ENCODE measurements at regions not wholly inside any gene's neighbourhood (a gene's known extent, or its start where the extent isn't known, plus 50 kb on each side); places are given as distances from the start of the nearest gene placed in this dataset.

DNA sequence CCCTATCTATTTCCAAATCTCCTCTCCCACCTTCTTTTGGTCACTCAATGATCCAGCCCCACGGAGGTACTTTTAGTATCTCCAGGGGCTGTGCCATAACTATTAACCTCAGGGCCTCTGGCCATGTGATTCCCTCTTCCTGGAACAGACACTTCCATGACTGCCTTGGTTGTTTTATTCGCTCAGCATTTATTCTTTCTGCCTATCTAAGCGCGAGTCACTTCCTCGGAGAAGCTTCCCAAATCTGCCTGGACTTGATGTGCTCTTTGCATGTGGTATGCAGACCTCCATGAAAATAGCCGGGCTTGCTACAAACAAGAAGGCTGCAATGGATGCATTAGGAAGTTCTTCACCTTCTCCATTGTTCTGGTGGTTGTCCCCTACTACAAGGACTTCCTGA lies 939.0 kb upstream of the TMEM132C start:
- Mint-ChIP-seq H3K36me3 (ENCODE audit: low read depth) (no peaks in the 10 kb centered on the region), H3K4me3 (no peak overlapping the region), H3K4me1 (no peaks in the 10 kb centered on the region), H3K27me3 (no peaks in the 10 kb centered on the region), H3K27ac (no peak overlapping the region), H3K9me3 (no peaks in the 10 kb centered on the region)
- TF ChIP-seq, protein P1, sequence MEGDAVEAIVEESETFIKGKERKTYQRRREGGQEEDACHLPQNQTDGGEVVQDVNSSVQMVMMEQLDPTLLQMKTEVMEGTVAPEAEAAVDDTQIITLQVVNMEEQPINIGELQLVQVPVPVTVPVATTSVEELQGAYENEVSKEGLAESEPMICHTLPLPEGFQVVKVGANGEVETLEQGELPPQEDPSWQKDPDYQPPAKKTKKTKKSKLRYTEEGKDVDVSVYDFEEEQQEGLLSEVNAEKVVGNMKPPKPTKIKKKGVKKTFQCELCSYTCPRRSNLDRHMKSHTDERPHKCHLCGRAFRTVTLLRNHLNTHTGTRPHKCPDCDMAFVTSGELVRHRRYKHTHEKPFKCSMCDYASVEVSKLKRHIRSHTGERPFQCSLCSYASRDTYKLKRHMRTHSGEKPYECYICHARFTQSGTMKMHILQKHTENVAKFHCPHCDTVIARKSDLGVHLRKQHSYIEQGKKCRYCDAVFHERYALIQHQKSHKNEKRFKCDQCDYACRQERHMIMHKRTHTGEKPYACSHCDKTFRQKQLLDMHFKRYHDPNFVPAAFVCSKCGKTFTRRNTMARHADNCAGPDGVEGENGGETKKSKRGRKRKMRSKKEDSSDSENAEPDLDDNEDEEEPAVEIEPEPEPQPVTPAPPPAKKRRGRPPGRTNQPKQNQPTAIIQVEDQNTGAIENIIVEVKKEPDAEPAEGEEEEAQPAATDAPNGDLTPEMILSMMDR (IDR thresholded peaks at IDR 0.05) = no peak
- ChIA-PET POLR2A (no interaction called here), CTCF (no interaction called here)
- intact Hi-C loops (cut with micrococcal nuclease) = no loop called here
- DNase-seq = no peak
- ATAC-seq (ENCODE audit: low read depth) = no peak

DNA sequence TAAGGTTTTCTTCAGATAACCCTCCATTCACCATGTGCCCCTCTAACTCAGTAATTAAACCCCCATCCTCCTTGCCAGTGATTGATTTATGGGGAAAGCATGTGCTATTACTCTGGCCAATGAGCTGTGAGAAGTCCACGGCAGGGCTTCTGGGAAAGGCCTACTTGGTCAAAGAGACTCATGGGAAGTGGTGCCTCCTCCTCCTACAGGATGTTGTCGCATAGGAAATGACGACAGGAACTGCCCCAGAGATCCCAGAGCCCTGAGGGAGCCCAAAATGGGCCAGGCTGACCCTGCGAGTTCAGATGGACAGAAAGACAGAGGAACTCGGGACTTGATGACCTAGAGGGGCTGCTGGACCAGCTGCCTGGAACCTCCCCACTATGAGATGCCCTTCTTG lies 938.1 kb upstream of the TMEM132C start:
- TF ChIP-seq, protein P1 (IDR thresholded peaks at IDR 0.05) = no peak
- no peak overlapping the region for H3K4me3 Mint-ChIP-seq
- ATAC-seq (ENCODE audit: low read depth) (no peak), DNase-seq (no peak)
- H3K36me3 Mint-ChIP-seq (ENCODE audit: low read depth) = no peaks in the 10 kb centered on the region
- no peaks in the 10 kb centered on the region for H3K4me1 Mint-ChIP-seq
- POLR2A ChIA-PET = no interaction called here
- CTCF ChIA-PET = no interaction called here
- H3K27ac Mint-ChIP-seq = no peak overlapping the region
- intact Hi-C loops (cut with micrococcal nuclease) = no loop called here
- H3K9me3 Mint-ChIP-seq = no peaks in the 10 kb centered on the region
- no peaks in the 10 kb centered on the region for H3K27me3 Mint-ChIP-seq

DNA sequence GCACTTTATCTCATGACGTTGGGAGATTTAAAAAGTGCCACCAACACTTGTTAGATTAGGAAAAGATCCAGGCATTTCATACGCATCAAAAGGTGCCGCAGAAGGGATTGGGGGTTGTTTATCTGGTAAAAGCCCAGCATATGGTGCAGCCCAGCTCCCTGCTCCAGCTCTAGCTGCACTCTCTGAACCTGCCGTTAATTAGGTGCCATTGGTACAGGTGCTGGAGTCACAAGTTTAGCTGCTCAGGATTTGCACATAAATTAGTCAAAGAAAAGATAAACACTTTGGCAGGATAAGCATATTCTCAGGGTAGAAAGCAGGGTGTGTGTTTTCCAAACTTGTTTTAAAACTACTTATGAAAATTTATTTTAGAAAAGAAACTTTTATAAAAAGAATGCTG lies 932.6 kb upstream of the TMEM132C start:
- H3K4me1 Mint-ChIP-seq = no peaks in the 10 kb centered on the region
- H3K36me3 Mint-ChIP-seq (ENCODE audit: low read depth) = no peaks in the 10 kb centered on the region
- DNase-seq (no peak), ATAC-seq (ENCODE audit: low read depth) (no peak)
- intact Hi-C loops (cut with micrococcal nuclease) = no loop called here
- CTCF ChIA-PET = no interaction called here
- no peaks in the 10 kb centered on the region for H3K27me3 Mint-ChIP-seq
- H3K27ac Mint-ChIP-seq = no peak overlapping the region
- peaks cover 5% of the 10 kb centered on the region for H3K9me3 Mint-ChIP-seq
- H3K4me3 Mint-ChIP-seq = no peak overlapping the region
- POLR2A ChIA-PET = no interaction called here
- TF ChIP-seq, protein P1 (IDR thresholded peaks at IDR 0.05) = no peak

DNA sequence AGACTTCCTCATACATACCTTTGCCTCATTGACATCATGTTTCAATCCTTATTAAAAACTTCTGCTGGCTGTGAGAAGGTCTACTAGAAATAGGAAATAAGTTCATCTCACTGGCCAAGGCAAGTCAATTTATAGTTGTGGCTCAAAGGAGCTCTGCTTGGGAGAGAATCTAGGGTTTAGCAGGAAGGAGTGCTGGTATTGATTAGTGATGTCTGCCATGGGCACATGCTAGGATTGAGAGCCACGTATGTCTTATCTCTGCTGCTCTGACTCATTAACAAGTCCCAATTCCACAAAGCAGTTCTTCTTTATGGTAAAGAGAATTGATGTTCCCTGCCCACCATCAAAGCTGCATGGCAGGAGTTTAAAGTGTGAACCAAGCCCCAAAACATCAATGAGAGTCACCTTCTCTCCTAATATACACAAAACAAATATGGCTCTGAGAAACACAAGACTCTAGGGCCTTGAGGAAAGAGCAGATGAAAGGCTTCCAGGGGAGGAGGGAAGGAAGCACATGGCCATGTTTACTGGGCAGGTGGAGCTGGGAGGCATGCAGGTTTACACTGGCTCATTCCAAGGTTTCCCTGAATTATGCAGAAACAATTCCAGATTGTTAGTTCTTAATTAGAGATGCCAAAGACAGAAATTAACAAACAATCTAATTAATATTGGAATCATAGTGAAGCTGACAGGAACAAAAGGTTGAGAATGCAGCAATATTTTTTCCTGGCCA lies 931.9 kb upstream of the TMEM132C start:
- no peak for ATAC-seq (ENCODE audit: low read depth)
- ChIA-PET CTCF (no interaction called here), POLR2A (no interaction called here)
- Mint-ChIP-seq H3K27me3 (no peaks in the 10 kb centered on the region), H3K36me3 (ENCODE audit: low read depth) (no peaks in the 10 kb centered on the region), H3K4me3 (no peak overlapping the region), H3K27ac (no peak overlapping the region), H3K4me1 (no peaks in the 10 kb centered on the region), H3K9me3 (peaks cover 5% of the 10 kb centered on the region)
- TF ChIP-seq, protein P1 (IDR thresholded peaks at IDR 0.05) = no peak
- no peak for DNase-seq
- intact Hi-C loops (cut with micrococcal nuclease) = no loop called here

DNA sequence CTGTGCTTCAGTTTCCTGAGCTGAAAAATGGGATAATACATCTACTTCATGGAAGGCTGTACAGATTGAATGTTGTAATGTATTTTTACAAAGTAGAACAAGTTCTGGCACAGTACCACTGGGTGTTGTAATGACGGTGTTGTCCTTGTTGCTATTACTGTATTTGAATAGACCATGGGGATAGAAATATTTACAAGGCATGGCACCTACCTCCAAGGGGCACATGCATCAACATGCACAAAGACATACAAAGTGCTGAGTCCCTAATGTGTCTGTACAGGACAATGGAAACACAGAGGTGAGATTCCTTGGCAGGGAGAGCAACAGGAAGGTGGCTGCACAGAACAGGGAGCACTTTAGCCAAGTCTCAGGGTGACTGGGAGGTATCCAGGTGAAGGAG lies 930.6 kb upstream of the TMEM132C start:
- ATAC-seq (ENCODE audit: low read depth) (no peak), DNase-seq (no peak)
- Mint-ChIP-seq H3K4me1 (no peaks in the 10 kb centered on the region), H3K27ac (no peak overlapping the region), H3K36me3 (ENCODE audit: low read depth) (no peaks in the 10 kb centered on the region), H3K4me3 (no peak overlapping the region), H3K27me3 (no peaks in the 10 kb centered on the region), H3K9me3 (peaks cover 5% of the 10 kb centered on the region)
- ChIA-PET POLR2A (no interaction called here), CTCF (no interaction called here)
- TF ChIP-seq, protein P1 (IDR thresholded peaks at IDR 0.05) = no peak
- intact Hi-C loops (cut with micrococcal nuclease) = no loop called here

Data from activated B cell treated with CpG ODN at 0.5 μM for 24 hours (primary cell).